ENCODE measurements at regions not wholly inside any gene's neighbourhood (a gene's known extent, or its start where the extent isn't known, plus 50 kb on each side); places are given as distances from the start of the nearest gene placed in this dataset.
A peak's percentile ranks its signal among the peaks of the same experiment; 100 is the strongest.
"Not testable (repeated sequence)": the region's sequence is repeated elsewhere in the genome, so short reads cannot be mapped to it uniquely, and the experiment has no call there.

DNA sequence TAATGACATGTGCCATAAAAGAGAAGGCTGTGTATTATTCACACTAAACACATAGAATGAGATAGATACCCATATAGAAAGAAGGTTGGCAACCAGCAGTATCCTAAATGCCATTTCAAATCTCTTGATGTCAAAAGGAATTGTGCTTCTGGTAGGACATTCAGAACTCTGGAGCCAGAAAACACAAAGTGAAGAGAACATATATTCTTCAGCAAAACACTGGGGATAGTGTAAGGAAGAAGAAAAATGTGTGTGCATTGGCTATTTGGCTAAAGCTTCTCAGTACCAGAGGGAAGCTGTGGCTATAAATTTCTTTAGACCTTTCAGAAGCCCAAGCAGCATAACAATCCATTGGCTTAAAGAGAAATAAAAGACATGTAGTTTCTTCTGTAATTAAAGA, 551.6 kb upstream of the C9orf72 start:
- ATAC-seq (no peak), DNase-seq (ENCODE audit: missing footprints) (no peak)
- intact Hi-C loops (cut with DNase I), result no loop called here

DNA sequence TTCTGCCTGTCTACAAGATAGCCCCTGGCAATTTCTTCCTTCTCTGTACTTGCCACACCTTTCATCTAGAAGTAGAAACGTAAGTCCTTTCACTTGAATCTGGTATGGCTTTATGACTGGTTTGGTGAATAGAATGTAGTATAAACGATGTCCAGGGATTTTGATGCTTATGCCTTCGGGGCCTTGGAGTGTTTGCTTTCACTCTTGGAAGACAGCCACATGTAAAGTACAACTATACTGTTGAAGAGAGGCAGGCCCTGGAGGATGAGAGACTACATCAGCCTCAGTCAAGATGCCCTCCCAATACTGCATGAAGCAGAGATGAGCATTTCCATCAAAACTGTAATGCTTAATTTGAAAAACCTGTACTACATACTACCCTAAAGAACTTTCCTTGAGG, 553.8 kb upstream of the C9orf72 start:
- no peak for ATAC-seq
- no peak for DNase-seq (ENCODE audit: missing footprints)
- intact Hi-C loops (cut with DNase I), result no loop called here

DNA sequence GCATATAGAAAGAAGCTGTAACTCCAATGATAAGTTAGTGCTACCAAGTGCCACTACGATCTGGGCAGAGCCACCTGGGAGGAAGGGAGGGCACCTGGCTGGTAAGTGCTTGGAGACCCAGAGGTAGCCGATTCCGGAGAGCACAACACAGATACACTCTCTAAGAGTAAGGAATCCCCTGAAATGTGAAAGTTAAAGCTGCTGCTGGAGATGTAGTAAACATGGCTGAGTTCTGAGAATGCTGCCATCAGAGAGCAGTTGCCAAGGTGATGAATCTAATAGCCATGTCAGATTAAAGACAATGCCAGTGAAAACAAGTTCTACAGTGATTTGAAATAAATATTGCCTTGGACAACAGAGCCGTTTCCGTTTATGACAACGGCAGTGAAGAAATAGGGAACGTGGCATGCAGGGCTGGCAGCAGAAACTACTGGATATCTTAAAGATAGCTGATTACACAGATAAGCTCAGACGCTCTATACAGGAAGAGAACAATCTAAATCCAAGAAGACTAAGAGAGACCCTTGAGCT, 561.2 kb upstream of the C9orf72 start:
- intact Hi-C loops (cut with DNase I), result no loop called here
- ATAC-seq (no peak), DNase-seq (ENCODE audit: missing footprints) (peak; percentile 32)

DNA sequence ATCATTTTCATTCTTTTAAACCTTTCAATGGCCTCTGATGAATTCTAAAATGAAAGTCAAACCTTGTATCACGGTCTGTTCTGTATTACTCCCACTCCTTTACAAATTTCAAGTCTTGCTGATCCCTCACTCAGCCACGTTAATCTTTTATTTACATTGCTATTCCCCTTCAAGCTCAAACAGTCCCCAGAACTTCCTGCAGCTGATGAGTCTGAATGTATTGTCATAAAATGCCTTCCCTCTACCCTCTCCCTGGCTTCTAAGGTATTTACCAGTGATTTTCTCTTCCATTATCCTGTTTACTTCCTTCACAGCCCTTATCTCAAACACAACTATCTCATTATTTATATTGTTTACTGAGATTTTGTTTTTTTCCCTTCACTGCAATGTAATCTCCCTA, 562.3 kb upstream of the C9orf72 start:
- no peak for ATAC-seq
- no peak for DNase-seq (ENCODE audit: missing footprints)
- intact Hi-C loops (cut with DNase I), result no loop called here

DNA sequence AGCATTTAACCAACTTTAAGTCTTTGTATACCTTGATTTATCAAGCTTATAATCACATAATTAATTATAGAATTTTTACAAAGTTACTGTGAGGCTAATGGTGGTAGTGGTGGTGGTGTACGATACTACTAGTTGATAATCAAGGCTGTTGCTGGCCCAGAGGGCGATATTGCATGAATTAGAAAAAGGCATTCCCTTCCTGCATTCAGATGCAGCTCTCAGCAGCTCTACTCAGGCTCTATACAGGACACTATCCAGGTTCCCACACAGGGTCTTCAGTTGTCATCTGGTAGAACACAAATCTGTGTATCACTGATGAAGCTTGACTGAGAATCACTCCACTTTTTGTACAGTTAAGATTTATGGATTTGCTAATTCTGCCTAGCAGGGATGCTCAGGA, 562.8 kb upstream of the C9orf72 start:
- no peak for DNase-seq (ENCODE audit: missing footprints)
- no peak for ATAC-seq
- intact Hi-C loops (cut with DNase I), result no loop called here

DNA sequence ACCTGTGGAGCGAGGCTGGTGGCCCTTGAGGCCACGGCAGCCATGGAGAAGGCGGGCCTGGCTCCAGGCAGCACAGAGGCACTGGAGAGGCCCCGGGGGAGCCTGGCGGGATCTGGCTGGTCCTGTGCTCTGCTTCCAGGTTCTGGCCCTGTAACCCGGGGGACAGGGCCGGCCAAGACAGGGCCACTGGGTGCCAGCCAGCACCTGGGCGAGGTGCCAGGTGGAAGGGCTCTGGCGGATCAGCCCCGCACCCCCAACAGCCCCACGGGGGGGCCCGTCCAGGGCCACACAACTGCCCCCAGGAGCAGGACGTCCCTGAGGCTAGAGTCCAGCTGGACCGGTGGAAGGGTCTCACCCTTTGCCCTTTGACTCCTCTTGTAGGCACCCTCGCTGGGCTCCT, 574.1 kb upstream of the C9orf72 start:
- intact Hi-C loops (cut with DNase I); ATAC-seq: not testable (repeated sequence)
- peak; percentile 37 for DNase-seq (ENCODE audit: missing footprints)

DNA sequence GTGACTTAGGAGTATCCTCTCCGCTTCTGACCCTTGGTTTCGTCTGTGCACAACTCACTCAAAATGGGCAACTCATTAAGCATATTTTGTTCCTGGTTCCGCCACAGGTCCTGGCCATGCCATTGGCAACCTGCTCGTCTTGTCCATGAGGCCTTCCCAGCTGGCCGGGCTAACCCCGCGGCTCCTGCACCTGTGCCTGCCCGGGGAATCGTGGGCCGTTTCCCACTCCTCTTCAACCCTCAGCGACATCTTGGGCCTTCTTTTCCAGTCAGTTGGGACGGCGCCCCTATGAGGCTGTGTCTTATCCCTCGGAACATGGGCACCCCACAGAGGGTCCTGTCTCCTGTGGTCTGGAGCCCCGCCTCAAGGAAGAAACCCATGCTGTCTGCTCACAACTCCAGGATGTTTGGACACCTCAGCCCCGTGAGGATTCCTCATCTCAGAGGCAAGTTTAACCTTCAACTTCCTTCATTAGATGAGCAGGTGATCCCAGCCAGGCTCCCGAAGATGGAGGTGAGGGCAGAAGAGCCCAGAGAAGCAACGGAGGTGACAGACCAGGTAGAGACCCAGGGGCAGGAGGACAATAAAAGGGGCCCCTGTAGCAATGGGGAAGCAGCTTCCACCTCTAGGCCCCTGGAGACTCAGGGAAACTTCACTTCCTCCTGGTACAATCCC, 574.8 kb upstream of the C9orf72 start:
- ATAC-seq; DNase-seq (ENCODE audit: missing footprints); intact Hi-C loops (cut with DNase I): not testable (repeated sequence)

DNA sequence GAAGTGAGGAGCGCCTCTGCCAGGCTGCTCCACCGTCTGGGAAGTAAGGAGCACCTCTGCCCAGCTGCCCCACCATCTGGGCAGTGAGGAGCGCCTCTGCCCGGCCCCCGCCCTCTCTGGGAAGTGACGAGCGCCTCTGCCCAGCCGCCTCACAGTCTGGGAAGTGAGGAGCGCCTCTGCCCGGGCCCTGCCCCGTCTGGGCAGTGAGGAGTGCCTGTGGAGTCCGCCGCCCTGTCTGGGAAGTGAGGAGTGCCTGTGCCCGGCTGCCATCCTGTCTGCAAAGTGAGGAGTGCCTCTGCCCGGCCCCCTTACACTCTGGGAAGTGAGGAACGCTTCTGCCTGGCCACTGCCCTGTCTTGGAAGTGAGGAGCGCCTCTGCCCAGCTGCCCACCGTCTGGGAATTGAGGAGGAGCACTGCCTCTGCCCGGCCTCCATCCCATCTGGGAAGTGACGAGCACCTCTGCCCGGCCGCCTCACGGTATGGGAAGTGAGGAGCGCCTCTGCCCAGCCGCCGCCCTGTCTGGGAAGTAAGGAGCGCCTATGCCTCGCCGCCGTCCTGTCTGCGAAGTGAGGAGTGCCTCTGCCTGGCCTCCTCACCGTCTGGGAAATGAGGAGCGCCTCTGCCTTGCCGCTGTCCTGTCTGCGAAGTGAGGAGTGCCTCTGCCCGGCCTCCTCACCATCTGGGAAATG, 576.2 kb upstream of the C9orf72 start:
- intact Hi-C loops (cut with DNase I); ATAC-seq: not testable (repeated sequence)
- DNase-seq (ENCODE audit: missing footprints), result peak; percentile 21

DNA sequence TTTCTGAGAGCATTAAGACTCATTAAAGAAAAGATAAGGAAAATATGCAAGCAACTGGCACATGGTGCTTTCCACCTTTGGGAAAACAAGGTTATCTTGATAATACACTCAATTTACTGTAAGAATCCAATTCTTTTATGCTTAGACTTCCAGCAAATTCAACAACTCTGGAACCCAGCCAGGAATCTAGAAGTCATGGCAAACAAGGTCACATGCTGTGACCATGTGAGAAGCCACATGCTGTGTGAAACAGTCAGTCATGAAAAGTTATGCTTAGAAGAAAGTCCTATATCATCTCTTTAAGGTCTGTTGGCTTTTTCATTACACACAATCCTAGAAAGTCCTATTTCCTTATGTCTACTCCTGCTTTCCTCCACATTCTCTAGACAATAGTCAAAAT, 581.8 kb upstream of the C9orf72 start:
- no peak for ATAC-seq
- no peak for DNase-seq (ENCODE audit: missing footprints)
- intact Hi-C loops (cut with DNase I), result no loop called here

DNA sequence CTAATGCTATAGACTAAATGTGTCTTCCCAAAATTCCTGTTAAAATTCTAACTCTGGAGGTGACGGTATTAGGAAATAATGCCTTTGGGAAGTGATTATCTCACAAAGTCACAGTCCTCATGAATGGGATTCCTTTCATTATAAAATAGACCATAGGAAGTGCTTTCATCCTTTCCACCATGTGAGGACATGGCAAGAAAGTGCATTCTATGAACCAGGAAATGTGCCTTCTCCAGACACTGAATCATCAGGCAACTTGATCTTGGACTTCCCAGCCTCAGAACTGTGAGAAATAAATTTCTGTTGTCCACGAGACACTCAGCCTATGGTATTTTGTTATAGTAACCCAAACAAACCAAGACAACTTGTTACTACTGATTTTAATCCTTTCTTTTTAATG, 582.4 kb upstream of the C9orf72 start:
- no peak for ATAC-seq
- intact Hi-C loops (cut with DNase I), result no loop called here

DNA sequence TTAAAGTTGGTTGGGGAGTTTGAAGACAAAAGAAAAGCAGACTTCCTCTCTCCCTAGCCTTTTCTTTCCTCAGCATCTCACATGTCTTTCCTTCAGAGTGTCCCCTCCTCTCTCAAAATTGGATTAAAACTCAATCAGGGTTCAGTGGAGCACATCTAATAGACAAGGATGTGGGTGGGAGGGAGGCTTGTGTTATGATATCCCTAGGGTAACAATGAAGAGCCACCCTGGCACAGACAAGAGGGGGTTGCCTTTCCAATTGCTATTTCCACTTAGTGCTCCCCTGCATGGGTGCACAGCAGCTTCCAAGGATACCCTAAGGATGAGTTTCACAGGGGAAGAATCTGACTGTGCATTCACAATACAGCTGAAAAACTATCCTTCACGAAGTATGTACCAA, 585.2 kb upstream of the C9orf72 start:
- no peak for ATAC-seq
- DNase-seq (ENCODE audit: missing footprints), result no peak
- intact Hi-C loops (cut with DNase I), result no loop called here

More for the DNA sequence above, 582.4 kb upstream of the C9orf72 start:
- no peak for DNase-seq (ENCODE audit: missing footprints)

DNA sequence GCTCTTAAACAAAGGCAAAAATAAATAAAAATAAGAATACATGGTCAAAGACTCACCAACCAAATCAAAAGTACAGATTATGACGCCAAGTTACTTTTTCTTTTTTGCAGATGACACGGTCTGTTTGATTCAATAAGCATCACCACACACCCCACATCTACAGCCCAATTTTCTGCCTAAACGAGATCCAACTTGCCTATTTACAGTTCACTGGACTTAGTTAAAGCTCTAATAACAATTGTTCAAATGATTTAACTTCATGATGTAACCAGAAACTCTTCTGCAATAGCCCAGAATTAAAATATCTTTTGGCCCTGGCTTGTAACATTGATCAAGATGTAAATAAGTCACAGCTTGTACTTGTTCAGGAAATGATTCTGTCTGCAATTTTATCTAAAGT, 590.3 kb upstream of the C9orf72 start:
- no peak for DNase-seq (ENCODE audit: missing footprints)
- intact Hi-C loops (cut with DNase I), result no loop called here
- no peak for ATAC-seq

DNA sequence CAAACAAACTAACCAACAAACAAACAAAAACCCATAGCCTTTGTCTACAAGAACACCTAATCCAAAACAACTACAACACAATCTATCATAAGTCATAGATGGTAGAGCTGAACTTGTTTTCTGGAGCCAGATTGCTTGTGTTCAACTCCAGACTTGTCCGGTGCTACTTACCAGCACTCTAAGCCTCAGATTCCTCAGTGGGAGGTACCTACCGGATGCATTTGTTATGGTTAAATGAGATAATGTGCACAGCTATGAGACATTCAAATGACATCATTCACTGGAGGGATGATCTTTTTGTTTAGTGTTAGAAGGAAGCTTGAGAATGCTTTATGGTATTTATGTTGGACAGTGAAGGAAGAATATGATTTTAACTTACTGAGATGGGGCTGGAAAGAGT, 592.9 kb upstream of the C9orf72 start:
- ATAC-seq (no peak), DNase-seq (ENCODE audit: missing footprints) (no peak)
- intact Hi-C loops (cut with DNase I), result no loop called here

DNA sequence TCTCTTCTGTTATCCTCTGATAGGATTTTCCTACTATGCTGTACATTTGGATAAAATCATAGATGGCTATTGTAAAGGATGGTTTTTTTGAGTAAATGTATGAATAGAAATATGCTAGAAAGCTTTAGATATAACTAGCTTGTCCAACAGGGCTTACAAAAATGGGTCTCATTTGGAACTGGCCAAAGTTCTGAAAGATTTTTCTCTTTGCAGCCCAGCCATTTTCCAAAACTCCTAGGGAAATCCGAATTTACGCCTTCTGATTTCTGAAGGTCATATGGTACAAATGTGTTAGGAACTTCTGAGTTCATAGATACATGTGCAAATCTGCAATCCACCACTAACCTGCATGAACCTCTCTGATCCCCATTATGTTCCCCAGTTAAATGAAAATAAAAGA, 603.9 kb upstream of the C9orf72 start:
- ATAC-seq, result no peak
- intact Hi-C loops (cut with DNase I), result no loop called here

DNA sequence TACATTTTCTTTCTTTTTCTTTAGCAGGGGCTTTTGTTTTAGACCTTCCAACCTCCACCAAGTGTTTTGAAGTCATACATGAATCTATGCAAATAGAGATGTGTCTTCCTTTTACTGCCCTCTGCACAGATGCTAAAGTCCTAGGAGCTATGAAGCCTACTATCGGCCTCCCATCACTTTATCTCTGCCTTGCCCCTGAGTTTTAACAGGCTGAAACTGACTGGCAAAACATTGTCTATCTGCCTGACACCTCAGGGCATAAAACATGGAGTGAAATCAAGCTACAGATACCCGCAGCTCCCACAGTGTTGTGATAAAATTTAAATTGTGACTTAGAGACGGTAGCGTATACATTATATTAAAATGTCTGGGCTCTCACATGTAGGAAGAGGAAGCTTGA, 604.6 kb upstream of the C9orf72 start:
- ATAC-seq (no peak), DNase-seq (ENCODE audit: missing footprints) (no peak)
- intact Hi-C loops (cut with DNase I), result no loop called here

More for the DNA sequence above, 603.9 kb upstream of the C9orf72 start:
- no peak for DNase-seq (ENCODE audit: missing footprints)

DNA sequence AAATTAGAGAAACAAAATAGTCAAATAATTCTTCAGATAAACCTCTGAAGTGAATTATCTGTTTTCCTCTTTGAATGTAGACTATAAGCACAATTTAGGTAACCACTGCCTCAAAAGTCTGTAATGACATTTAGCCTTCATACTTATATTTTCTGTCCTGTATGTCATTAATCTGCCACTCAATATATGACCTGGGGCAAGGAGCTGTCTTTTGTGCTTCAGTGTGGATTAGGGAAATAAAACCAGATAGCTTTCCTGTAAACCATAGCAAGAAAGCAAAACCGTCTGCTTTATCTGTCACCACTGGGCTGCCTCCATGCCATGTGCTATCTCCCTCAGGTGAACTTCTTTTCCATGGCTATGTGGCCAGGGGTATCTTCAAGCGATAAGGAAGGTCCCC, 606.6 kb upstream of the C9orf72 start:
- no peak for DNase-seq (ENCODE audit: missing footprints)
- intact Hi-C loops (cut with DNase I), result no loop called here
- ATAC-seq, result no peak

DNA sequence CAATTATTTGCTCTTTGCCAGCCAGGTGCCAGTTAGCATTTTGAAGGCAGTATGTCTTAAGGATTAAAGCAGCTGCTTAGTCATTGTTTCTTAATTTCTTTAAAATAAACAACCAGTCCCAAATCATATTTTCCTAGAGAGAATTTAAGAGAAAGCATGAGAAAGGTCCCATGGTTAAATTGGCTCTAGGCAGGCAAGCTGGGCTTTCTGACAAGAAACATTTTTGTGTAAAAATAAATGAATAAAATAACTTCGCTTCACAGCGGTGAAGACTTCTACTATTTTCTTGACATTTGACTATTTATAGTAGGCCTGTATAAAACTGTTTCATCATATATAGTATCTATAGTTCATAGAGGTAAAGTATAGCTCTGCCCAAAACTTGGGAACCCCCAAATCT, 617.7 kb upstream of the C9orf72 start:
- intact Hi-C loops (cut with DNase I), result no loop called here
- ATAC-seq, result no peak
- no peak for DNase-seq (ENCODE audit: missing footprints)

DNA sequence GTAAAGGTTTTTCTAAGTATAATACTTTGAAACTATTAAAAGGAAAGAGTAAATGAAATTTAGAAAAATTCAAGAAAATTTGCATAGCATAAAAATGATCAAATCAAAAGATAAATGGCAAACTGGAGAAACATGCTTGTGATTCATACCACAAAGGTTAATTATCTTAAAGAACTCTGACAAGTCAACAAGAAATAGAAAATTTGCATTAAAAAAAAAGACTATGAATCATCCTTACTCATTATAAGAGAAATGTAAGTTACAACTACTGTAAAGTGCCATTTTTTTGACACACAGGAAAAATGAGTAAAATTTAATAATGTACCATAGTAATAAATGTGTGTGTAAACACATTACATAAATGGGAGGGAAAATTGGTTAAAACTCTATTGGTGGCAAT, 624.4 kb upstream of the C9orf72 start:
- intact Hi-C loops (cut with DNase I), result no loop called here
- DNase-seq (ENCODE audit: missing footprints) (no peak), ATAC-seq (no peak)

DNA sequence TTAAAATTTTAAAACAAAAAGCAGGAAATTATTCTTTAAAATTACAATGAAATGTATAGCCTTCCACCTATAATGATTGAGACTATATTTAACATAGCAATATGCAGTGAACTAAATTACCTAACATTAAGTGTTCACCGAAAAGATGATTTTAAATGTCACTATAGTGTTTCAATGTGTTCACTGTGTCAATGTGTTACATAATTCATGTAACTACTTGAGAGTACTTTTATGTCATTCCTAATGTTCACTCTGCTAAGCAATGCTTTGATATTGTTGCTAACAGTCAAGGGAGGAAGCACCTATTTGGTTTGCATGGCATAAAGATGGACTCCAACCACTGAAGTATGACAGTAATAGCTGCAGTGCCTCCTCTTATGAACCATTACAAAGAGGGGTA, 629.8 kb upstream of the C9orf72 start:
- intact Hi-C loops (cut with DNase I), result no loop called here
- ATAC-seq (no peak), DNase-seq (ENCODE audit: missing footprints) (no peak)

DNA sequence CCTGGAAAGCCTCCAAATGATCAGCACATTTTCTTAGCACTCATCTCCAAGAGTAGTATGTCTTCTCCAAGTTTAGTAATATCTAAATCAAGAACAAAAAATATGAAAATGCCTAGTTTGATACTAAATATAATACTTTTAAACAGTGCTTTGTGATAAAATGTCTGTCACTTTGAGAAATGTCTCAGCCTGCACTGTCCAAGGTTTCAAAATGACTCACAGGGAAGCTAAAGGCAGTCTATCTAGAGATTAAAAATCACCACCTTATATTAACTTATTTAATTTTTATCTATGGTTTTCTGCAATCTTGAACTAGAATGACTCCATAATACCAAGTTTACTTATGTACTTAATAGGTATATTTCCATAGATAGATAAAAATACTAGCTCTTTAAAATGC, 633.0 kb upstream of the C9orf72 start:
- intact Hi-C loops (cut with DNase I), result no loop called here
- DNase-seq (ENCODE audit: missing footprints) (no peak), ATAC-seq (no peak)

DNA sequence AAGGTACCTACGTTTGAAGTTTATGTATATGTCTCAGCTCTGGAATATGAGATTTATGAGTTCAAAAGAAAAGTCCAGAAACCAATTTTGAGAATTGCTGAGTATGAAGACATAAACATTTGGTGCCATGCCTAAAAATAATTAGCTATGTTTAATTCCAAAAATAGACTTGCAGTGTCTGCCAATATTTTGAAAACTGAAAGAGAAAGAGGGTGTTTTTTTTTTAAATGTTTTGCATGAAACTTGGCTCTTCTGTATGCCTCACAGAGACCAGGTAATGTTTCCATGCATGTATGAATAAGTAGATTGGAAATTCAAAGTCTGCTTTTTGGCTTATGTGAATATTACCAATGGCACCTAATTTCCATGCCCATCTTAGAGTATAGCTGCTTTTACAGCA, 634.4 kb upstream of the C9orf72 start:
- no peak for ATAC-seq
- intact Hi-C loops (cut with DNase I), result no loop called here
- no peak for DNase-seq (ENCODE audit: missing footprints)

Measured in Right ventricle myocardium inferior (tissue), 1 donor.